Fibroblast of villous mesenchyme (primary cell): ENCODE measurements at regions not wholly inside any gene's neighbourhood (a gene's known extent, or its start where the extent isn't known, plus 50 kb on each side); places are given as distances from the start of the nearest gene placed in this dataset.

Experiments
- DNase-seq: peaks from one replicate; pipeline ENCODE4 v3.0.0-alpha.2; 2010; ENCODE audit warnings: low read depth
- H3K4me3 ChIP-seq: 2 replicates; pipeline ENCODE4 v1.5.1; 2011; ENCODE audit warnings: low read depth, mild to moderate bottlenecking, low read length
- TF ChIP-seq, protein P1 (sequence below): IDR thresholded peaks from 2 replicates; pipeline ENCODE4 v1.5.1; 2012; ENCODE audit warnings: low read depth, mild to moderate bottlenecking, low read length; ENCODE audit not compliant: insufficient read depth

DNA sequence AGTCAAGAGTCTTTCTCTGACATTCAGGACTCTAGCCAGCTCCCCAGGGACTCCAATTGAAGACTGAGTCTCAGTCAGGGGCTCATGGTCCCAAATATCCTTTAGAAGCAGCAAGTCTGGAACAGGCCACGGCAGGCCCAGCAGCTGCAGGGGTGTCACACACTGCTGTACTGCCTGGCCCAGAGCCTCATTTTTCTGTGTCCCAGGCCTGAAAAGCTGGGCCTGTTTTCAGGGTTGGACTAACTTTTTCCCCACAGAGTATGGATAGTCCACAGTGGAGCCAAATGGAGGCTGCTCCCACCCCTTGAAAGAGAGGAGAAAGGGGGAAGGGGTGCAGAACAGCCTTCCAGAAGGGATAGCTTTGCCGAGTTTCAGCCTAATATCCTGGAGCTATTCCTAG, 146.8 kb upstream of the NALF2 start:
- no peak for DNase-seq
- TF ChIP-seq, protein P1, sequence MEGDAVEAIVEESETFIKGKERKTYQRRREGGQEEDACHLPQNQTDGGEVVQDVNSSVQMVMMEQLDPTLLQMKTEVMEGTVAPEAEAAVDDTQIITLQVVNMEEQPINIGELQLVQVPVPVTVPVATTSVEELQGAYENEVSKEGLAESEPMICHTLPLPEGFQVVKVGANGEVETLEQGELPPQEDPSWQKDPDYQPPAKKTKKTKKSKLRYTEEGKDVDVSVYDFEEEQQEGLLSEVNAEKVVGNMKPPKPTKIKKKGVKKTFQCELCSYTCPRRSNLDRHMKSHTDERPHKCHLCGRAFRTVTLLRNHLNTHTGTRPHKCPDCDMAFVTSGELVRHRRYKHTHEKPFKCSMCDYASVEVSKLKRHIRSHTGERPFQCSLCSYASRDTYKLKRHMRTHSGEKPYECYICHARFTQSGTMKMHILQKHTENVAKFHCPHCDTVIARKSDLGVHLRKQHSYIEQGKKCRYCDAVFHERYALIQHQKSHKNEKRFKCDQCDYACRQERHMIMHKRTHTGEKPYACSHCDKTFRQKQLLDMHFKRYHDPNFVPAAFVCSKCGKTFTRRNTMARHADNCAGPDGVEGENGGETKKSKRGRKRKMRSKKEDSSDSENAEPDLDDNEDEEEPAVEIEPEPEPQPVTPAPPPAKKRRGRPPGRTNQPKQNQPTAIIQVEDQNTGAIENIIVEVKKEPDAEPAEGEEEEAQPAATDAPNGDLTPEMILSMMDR = no peak
- no peak overlapping the region for H3K4me3 ChIP-seq

DNA sequence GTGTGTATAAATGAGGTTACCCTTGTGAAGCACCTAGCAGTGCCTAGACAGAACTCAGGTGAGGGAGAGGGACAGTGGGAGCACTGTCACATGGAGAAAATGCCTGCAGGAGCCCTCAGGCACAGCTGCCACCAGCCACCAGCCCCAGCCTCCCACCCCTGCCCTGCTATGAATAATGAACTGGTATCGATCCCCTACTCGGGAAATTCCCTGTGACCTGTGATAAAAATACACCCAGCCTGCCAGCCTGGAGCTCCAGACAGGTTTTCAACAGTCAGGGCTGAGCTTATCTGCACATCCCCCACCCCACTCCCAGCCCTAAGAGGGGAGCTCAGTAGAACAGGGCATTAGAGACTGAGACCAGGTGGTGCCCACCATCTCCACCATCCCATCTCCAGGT, 159.6 kb upstream of the PJA1 start:
- no peak for DNase-seq
- no peak overlapping the region for H3K4me3 ChIP-seq
- TF ChIP-seq, protein P1 = no peak

DNA sequence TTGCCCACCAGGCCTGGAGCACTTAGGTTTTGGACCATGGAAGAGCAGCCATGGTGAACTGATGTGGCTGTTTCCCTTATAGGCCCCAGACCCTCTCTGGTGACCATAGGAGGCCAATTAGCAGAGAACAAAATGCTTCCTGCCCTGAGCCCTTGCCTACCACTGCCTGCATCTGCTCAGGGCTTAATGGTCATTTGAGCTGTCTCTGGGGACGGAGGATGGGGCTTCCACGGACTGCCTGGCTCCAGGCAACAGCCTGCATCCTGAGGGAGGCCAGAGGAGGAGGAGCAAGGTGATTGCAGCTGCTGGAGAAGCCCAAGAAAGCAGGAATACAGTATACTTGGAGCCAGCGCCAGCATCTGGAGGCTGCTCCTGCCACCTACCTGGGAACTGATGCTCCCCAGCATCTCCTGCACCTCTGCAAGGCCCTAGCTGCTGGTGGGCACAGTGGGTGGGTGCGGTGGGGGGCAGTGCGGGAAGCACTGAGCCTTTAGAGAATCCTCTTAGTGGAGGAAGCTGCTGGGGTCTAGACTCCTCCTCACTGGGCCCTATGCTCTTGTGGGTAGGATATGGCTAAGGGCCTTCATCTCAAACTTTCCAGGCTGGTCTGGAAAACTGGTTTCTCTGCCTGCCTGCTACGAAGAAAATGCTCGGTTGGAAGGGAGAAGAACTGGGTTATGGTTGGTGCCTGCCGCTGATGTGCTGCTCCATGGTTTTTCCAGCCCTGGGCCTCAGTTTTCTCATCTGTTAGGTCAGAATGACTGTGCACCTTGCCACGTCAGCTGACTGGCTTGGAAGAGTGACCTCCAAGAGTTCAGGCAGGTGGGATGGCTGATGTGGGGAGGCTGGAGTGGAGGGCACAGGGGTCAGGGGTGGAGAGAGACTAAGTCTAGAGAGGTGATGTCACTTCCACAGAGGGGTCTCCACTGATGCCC, 158.8 kb upstream of the PJA1 start:
- no peak overlapping the region for H3K4me3 ChIP-seq
- TF ChIP-seq, protein P1 = no peak
- DNase-seq = no peak

DNA sequence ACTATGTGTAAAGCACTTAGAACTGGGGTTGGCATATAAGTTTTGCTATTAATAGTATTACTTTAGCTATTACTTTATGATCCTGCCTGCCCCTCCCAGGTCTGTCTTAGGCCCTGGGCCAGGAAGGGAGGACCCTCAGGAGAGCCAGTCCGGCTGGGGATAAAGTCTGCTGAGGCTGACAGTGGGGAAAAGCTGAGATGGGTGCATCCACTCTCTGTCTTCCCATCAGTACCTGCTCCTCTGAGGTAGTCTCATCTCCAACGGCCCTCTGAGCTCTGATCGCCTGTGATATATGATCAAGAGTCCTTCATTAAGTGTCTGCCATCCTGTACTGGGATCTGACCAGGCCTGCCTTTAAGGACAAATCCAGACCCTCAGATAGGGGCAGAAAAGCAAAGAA, 156.5 kb upstream of the PJA1 start:
- no peak overlapping the region for H3K4me3 ChIP-seq
- no peak for DNase-seq
- TF ChIP-seq, protein P1 = no peak

DNA sequence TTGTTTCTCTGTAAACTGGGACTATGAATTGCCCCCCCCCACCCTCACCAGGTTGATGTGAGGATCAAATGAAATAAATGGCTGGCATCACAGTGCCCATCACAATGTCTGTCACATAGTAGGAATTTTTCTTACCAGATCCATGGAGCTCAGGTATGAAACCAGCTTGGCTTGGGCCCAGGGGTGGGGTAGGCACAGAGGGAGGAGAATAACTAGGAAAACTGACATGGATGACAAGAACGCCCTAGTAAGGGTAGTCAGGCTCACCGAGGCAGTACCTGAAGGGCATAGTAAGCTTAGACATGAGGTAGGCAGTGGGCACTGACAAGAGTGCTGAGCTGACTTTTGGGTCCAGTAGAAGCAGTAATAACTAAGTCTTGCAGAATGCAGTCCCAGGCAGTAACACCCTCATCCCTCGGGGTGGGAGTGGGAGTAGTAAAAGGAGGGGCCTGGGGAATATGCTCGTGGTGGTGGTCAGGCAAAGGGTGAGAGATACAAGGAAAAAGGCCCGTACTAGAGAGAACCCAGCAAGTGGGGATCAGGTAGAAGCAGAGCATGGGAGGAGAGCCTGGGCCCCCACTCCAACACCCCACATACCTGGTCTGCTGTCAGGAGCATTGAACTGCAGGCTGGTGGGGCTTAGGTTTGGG, 155.9 kb upstream of the PJA1 start:
- no peak for DNase-seq
- H3K4me3 ChIP-seq = no peak overlapping the region
- TF ChIP-seq, protein P1 = no peak

DNA sequence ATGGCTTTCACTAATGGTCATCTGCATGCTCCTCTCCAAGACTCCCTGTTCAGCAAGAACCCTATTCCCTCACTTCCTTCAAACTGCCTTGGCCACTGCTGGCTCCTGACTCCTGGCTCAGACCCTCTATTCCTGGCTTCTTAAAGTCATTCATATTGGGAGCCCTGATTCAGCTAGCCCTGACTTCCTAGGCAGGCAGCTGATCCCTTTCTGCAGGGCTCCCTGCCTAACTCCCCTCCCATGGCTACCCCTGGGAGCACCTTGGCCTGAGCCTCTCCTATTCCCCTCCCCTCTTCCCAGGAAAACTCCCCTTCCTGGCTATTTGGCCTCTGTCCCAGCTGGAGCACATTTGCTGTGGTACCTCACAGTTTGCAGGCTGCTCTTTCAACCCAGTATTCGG, 154.9 kb upstream of the PJA1 start:
- TF ChIP-seq, protein P1 = no peak
- DNase-seq = no peak

More for the DNA sequence above, 154.9 kb upstream of the PJA1 start:
- no peak overlapping the region for H3K4me3 ChIP-seq
